GM23248 (cell line): ENCODE measurements at regions not wholly inside any gene's neighbourhood (a gene's known extent, or its start where the extent isn't known, plus 50 kb on each side); places are given as distances from the start of the nearest gene placed in this dataset.

Experiments used
- DNase-seq: peaks from one replicate; pipeline ENCODE4 v3.0.0-alpha.2; 2015
- H2AFZ ChIP-seq: fragments of 200-600 bp; sonication (generic); 2 replicates; pipeline ENCODE4 v1.6.1; 2016; ENCODE audit warnings: antibody characterized with exemption
- H3F3A ChIP-seq: fragments of 200-600 bp; sonication (generic); 2 replicates; pipeline ENCODE4 v1.6.1; 2016; ENCODE audit warnings: mild to moderate bottlenecking, antibody characterized with exemption, mixed run types; ENCODE audit not compliant: insufficient read depth
- H3K27ac ChIP-seq: fragments of 200-600 bp; sonication (generic); 2 replicates; pipeline ENCODE4 v1.5.1; 2016; ENCODE audit warnings: mild to moderate bottlenecking
- H3K27me3 ChIP-seq: fragments of 200-600 bp; sonication (generic); replicated peaks from 2 replicates; pipeline ENCODE4 v1.6.1; 2016; ENCODE audit warnings: mild to moderate bottlenecking; ENCODE audit not compliant: insufficient read depth
- H3K36me3 ChIP-seq: fragments of 200-600 bp; sonication (generic); 2 replicates; pipeline ENCODE4 v1.6.1; 2016; ENCODE audit warnings: low read depth, mild to moderate bottlenecking
- H3K4me1 ChIP-seq: fragments of 200-600 bp; sonication (generic); 2 replicates; pipeline ENCODE4 v1.6.1; 2016; ENCODE audit warnings: mild to moderate bottlenecking; ENCODE audit not compliant: insufficient read depth
- H3K4me2 ChIP-seq: fragments of 200-600 bp; sonication (generic); one replicate; pipeline ENCODE4 v1.6.1; 2016; ENCODE audit warnings: mild to moderate bottlenecking; ENCODE audit not compliant: unreplicated experiment
- H3K4me3 ChIP-seq: fragments of 200-600 bp; sonication (generic); 2 replicates; pipeline ENCODE4 v1.5.1; 2016; ENCODE audit warnings: mild to moderate bottlenecking
- H3K79me2 ChIP-seq: fragments of 200-600 bp; sonication (generic); 2 replicates; pipeline ENCODE4 v1.6.1; 2016; ENCODE audit warnings: mild to moderate bottlenecking; ENCODE audit not compliant: insufficient read depth
- H3K9ac ChIP-seq: fragments of 200-600 bp; sonication (generic); 2 replicates; pipeline ENCODE4 v1.6.1; 2016; ENCODE audit warnings: mild to moderate bottlenecking
- H3K9me2 ChIP-seq: fragments of 200-600 bp; sonication (generic); 2 replicates; pipeline ENCODE4 v1.6.1; 2016; ENCODE audit warnings: mixed run types, mild to moderate bottlenecking, moderate library complexity; ENCODE audit not compliant: insufficient read depth
- H3K9me3 ChIP-seq: fragments of 200-600 bp; sonication (generic); one replicate; pipeline ENCODE4 v1.6.1; 2017; ENCODE audit warnings: low read depth
- H4K20me1 ChIP-seq: fragments of 200-600 bp; sonication (generic); 2 replicates; pipeline ENCODE4 v1.6.0; 2016; ENCODE audit not compliant: insufficient read depth
- EZH2 ChIP-seq: fragments of 200-600 bp; sonication (generic); IDR thresholded peaks from 2 replicates; pipeline ENCODE4 v1.6.1; 2018; ENCODE audit warnings: antibody characterized with exemption, mild to moderate bottlenecking; ENCODE audit not compliant: insufficient read depth, poor library complexity, severe bottlenecking
- EZH2phosphoT487 ChIP-seq: fragments of 200-600 bp; sonication (generic); IDR thresholded peaks from 2 replicates; pipeline ENCODE4 v1.6.1; 2018; ENCODE audit warnings: antibody characterized with exemption, moderate library complexity, mild to moderate bottlenecking, low read depth; ENCODE audit not compliant: insufficient read depth
- WGBS, 2 experiments: methylation state at CpG; one replicate each; pipeline ENCODE4 v1.1.6; 2015 to 2017; ENCODE audit warnings: low lambda C conversion rate in 2 of 2, low coverage in 1 of 2; ENCODE audit errors: missing lambda C conversion rate in 2 of 2; 5-methylcytosine and 5-hydroxymethylcytosine counted together
- in situ Hi-C: fragments of 300-500 bp; cut with MboI; formaldehyde crosslinking; loops from 2 replicates; pipeline ENCODE4 v1.15.0; 2020

DNA sequence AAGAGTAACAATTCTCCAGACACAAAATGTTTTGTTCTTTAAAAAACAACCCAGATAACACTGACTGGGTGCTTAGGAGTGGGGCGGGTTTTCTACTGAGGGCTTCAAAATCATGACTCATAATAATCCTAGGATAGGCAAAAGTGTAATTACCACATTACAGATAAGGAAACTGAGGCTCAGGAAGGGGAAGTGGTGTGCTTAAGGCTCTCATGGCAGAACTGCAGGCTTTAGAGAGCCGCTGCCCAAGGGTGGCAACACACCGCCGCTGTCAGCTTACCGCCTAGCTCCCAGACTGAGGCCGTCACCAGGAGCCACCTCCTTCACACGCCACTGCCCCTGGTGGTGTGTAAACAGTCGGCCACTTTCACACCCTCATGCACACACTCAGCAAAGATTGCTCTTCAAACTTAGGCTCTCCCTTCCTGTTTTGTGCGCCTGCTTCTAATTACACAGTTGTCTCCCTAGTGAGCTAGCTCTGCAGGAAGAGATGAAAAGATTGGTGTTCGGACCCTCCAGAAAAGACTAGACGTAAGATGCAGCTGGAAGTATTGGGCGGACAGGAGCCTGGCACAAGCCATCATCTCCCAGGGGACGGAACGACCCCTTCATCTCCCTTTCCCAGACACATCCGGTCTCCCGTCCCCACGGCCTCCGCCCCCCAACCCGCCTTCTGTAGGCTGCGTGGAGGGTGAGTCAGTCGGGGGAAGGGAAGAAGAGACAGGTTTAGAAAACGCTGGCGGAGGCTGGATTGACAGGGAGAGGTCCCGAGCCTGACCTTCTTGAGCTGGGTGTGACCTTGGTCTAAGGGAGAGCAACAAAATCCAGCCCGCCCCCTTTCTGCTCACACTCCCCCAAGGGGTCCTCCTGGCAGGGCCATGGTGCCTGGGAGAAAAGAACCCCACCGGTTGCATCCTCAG, 162.7 kb downstream of the SYK start:
- Histone ChIP-seq H3K27me3 (no peaks in the 10 kb centered on the region), H2AFZ (no peak overlapping the region), H3K79me2 (no peaks in the 10 kb centered on the region), H3K4me2 (no peak overlapping the region), H4K20me1 (no peaks in the 10 kb centered on the region), H3K9me3 (no peaks in the 10 kb centered on the region), H3K4me3 (no peak overlapping the region), H3F3A (no peaks in the 10 kb centered on the region), H3K27ac (no peak overlapping the region), H3K36me3 (no peaks in the 10 kb centered on the region), H3K9ac (no peak overlapping the region), H3K9me2 (no peaks in the 10 kb centered on the region), H3K4me1 (peaks cover 13% of the 10 kb centered on the region)
- 69 to 73% methylated on average over 25 to 26 of the region's 26 CpGs for WGBS, 2 experiments
- TF ChIP-seq EZH2 (no peak), EZH2phosphoT487 (no peak)
- in situ Hi-C loops, result no loop called here
- no peak for DNase-seq

DNA sequence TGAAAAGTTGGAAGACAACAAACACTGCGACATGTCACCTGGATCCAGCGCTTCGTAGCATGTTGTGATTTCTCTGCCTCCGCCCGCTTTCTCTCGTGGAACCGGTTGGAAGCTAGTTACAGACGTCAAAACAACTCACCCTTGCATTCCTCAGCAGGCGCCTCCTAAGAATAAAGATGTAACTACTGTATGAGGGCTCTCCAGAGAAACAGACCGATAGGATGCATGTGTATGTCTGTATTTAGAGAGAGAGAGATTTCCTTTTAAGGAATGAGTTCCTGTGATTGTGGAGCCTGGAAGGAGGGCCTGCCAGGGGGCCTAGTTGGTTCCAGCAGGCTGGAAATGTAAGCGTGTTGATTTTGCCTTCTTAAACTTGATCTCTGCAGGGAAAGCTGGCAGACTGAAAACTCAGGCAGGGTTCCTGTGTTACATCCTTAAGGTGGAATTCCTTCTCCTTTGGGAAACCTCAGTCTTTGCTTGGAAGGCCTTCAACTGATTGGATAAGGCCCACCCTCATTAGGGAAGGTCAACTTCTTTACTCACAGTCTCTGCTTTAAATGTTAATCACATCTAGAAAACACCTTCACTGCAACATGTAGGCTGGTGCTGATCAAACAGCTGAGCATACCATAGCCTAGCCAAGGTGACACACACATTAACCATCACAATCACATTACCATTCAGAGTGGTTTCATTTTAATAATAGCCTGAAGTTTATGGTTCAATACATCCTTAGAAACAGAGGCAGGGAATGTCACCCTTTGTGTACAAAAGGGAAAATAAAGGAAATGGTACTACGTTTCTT, 163.8 kb downstream of the SYK start:
- WGBS, 2 experiments, result 85 to 89% methylated on average over 12 of the region's 12 CpGs
- Histone ChIP-seq H2AFZ (no peak overlapping the region), H3K4me2 (no peak overlapping the region), H3K27ac (no peak overlapping the region), H3K9me3 (no peaks in the 10 kb centered on the region), H3K4me3 (no peak overlapping the region), H3K36me3 (no peaks in the 10 kb centered on the region), H3F3A (no peaks in the 10 kb centered on the region), H3K4me1 (peaks cover 13% of the 10 kb centered on the region), H3K9ac (no peak overlapping the region), H3K79me2 (no peaks in the 10 kb centered on the region), H3K27me3 (no peaks in the 10 kb centered on the region), H4K20me1 (no peaks in the 10 kb centered on the region), H3K9me2 (no peaks in the 10 kb centered on the region)
- no peak for DNase-seq
- in situ Hi-C loops, result no loop called here
- TF ChIP-seq EZH2 (no peak), EZH2phosphoT487 (no peak)

DNA sequence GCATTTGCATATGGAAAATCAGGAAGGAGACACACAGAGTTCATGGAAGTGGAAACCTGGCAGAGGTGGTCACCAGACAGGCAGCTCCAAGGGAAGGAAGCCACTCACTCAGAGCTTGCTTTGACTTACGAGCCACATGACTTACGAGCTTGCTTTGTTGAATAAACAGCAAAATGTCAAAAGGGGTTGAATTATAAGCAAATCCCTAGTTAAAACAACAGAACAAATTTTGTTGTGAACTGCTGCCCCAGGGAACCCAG, 164.3 kb downstream of the SYK start:
- in situ Hi-C loops, result no loop called here
- no peak overlapping the region for H3K27ac ChIP-seq
- 98 to 100% methylated on average over 2 of the region's 2 CpGs for WGBS, 2 experiments

DNA sequence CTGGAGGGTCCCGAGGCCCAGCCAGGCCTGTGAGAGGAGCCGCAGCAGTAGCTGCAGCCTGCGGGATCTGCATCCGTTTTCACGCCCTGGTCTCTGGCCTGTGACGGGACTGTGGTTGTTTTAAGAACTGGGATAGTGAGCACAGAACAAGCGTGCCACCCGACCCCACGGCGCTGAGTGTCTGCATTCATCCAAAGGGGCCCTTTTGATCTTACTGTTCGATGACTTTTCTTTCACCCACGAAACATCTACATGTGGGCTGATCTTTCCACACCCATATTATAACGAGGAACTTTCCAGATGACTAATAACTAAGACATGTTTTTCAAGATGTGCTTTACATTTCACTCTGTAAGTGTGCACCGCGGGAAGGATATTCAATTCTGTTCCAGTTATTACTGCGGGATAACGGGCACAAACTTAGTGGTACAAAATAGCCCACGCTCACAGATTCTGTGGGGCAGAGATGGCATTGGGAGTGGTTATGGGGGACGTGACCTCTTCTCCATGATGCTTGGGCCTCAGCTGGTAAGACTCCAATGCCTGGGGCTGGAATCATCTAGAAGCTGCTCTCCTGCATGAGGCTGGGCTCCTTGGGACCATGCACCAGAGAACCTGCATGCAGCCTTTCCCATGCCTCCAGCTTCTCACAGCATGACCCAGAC, 165.0 kb downstream of the SYK start:
- no peaks in the 10 kb centered on the region for H3F3A ChIP-seq
- 51 to 56% methylated on average over 19 of the region's 19 CpGs for WGBS, 2 experiments
- H3K4me2 ChIP-seq, result peak overlapping the region; percentile 6
- no peaks in the 10 kb centered on the region for H3K79me2 ChIP-seq
- no peaks in the 10 kb centered on the region for H3K9me3 ChIP-seq
- TF ChIP-seq EZH2phosphoT487 (no peak), EZH2 (no peak)
- H3K9me2 ChIP-seq, result no peaks in the 10 kb centered on the region
- no peak overlapping the region for H2AFZ ChIP-seq
- H3K9ac ChIP-seq, result no peak overlapping the region
- peak; percentile 68 for DNase-seq
- H3K36me3 ChIP-seq, result no peaks in the 10 kb centered on the region
- no peaks in the 10 kb centered on the region for H3K27me3 ChIP-seq
- no peaks in the 10 kb centered on the region for H4K20me1 ChIP-seq
- in situ Hi-C loops, result no loop called here
- H3K4me1 ChIP-seq, result peaks cover 10% of the 10 kb centered on the region
- no peak overlapping the region for H3K4me3 ChIP-seq
- H3K27ac ChIP-seq, result no peak overlapping the region

More for the DNA sequence above, 164.3 kb downstream of the SYK start:
- no peak overlapping the region for H3K9ac ChIP-seq
- H4K20me1 ChIP-seq, result no peaks in the 10 kb centered on the region
- DNase-seq, result no peak
- no peaks in the 10 kb centered on the region for H3K27me3 ChIP-seq
- TF ChIP-seq EZH2, result no peak
- no peak for TF ChIP-seq EZH2phosphoT487
- no peak overlapping the region for H3K4me3 ChIP-seq
- no peaks in the 10 kb centered on the region for H3F3A ChIP-seq
- no peak overlapping the region for H3K4me2 ChIP-seq
- H3K79me2 ChIP-seq, result no peaks in the 10 kb centered on the region
- no peaks in the 10 kb centered on the region for H3K9me2 ChIP-seq
- no peaks in the 10 kb centered on the region for H3K36me3 ChIP-seq
- H3K9me3 ChIP-seq, result no peaks in the 10 kb centered on the region
- peaks cover 13% of the 10 kb centered on the region for H3K4me1 ChIP-seq
- no peak overlapping the region for H2AFZ ChIP-seq
